Panc1 (cell line): ENCODE measurements at regions not wholly inside any gene's neighbourhood (a gene's known extent, or its start where the extent isn't known, plus 50 kb on each side); places are given as distances from the start of the nearest gene placed in this dataset.

Experiments
- ATAC-seq: fragments of 200-7000 bp; cut with Tn5 transposase; 2 replicates; pipeline ENCODE4 v1.9.1; 2020; ENCODE audit warnings: mild to moderate bottlenecking, moderate library complexity
- BruUV-seq: library from RNA; stranded (reverse); fragments of 400-500 nt; replicated peaks from 2 replicates; lab custom pipeline; 2021; lab: Mats Ljungman, UMichigan
- CTCF ChIA-PET: fragments of 300-600 bp; sonication (Branson Sonifier 250); formaldehyde crosslinking; loops from one replicate; lab custom pipeline; 2022; ENCODE audit warnings: antibody characterized with exemption; lab: Charles Lee
- POLR2A ChIA-PET: fragments of 300-600 bp; sonication (Branson Sonifier 250); formaldehyde crosslinking; loops from one replicate; lab custom pipeline; 2022; ENCODE audit warnings: antibody characterized with exemption; lab: Charles Lee
- DNase-seq: peaks from one replicate; pipeline ENCODE4 v3.0.0-alpha.2; 2010; ENCODE audit warnings: low read depth, low spot score
- H3K27ac ChIP-seq: 2 replicates; pipeline ENCODE4 v1.5.1; 2011; ENCODE audit warnings: mild to moderate bottlenecking, low read length, inconsistent platforms
- H3K27me3 ChIP-seq: fragments of 200-500 bp; sonication (Bioruptor generic); 2 replicates; pipeline ENCODE4 v1.6.0; 2014; ENCODE audit warnings: low read length, inconsistent platforms; ENCODE audit not compliant: control insufficient read depth, insufficient read depth
- H3K36me3 ChIP-seq: fragments of 200-500 bp; sonication (Bioruptor generic); 2 replicates; pipeline ENCODE4 v1.5.1; 2014; ENCODE audit warnings: inconsistent platforms, mild to moderate bottlenecking, low read length, moderate library complexity; ENCODE audit not compliant: control insufficient read depth, insufficient read depth
- H3K4me1 ChIP-seq: 2 replicates; pipeline ENCODE4 v1.5.1; 2011; ENCODE audit warnings: inconsistent platforms, mild to moderate bottlenecking, low read length, moderate library complexity; ENCODE audit not compliant: control insufficient read depth, insufficient read depth
- H3K4me3 ChIP-seq, 2 experiments: 2 replicates each; pipeline ENCODE4 v1.5.1; 2011 to 2012; ENCODE audit warnings: low read depth in 2 of 2, low read length in 2 of 2, mild to moderate bottlenecking in 2 of 2, inconsistent platforms in 1 of 2, moderate library complexity in 1 of 2
- H3K9me3 ChIP-seq: fragments of 200-500 bp; sonication (Bioruptor generic); 2 replicates; pipeline ENCODE4 v1.5.1; 2014; ENCODE audit warnings: low read depth, mild to moderate bottlenecking, inconsistent platforms, low read length, moderate library complexity; ENCODE audit not compliant: control insufficient read depth, insufficient read depth
- CTCF ChIP-seq: fragments of 450-650 bp; IDR thresholded peaks from 2 replicates; pipeline ENCODE4 v1.5.1; 2017; ENCODE audit warnings: mild to moderate bottlenecking
- POLR2AphosphoS5 ChIP-seq: IDR thresholded peaks from 2 replicates; pipeline ENCODE4 v1.6.1; 2012; ENCODE audit warnings: mild to moderate bottlenecking, low read depth, low read length, moderate library complexity
- REST ChIP-seq, 2 experiments: IDR thresholded peaks; 2 replicates each; pipeline ENCODE4 v1.6.1; 2011 to 2012; ENCODE audit warnings: low read depth in 2 of 2, control low read depth in 1 of 2, low read length in 1 of 2, mild to moderate bottlenecking in 1 of 2, moderate library complexity in 1 of 2; ENCODE audit not compliant: insufficient read depth in 1 of 2
- SIN3A ChIP-seq: IDR thresholded peaks from 2 replicates; pipeline ENCODE4 v1.6.1; 2012; ENCODE audit warnings: low read depth, mild to moderate bottlenecking, low read length, moderate library complexity, borderline replicate concordance; ENCODE audit not compliant: insufficient read depth
- TCF7L2 ChIP-seq: IDR thresholded peaks from 2 replicates; pipeline ENCODE4 v1.6.1; 2011; ENCODE audit warnings: mild to moderate bottlenecking, low read depth, low read length, inconsistent platforms
- in situ Hi-C: cut with HindIII; loops from 2 replicates; pipeline ENCODE4 v1.10.0; 2016; ENCODE audit warnings: low sequenced_read_pairs, low pct_unique_long_range_greater_than_20kb
- intact Hi-C: fragments of 100-400 bp; cut with micrococcal nuclease; formaldehyde crosslinking; loops from one replicate; pipeline ENCODE4 v1.10.0; 2022; ENCODE audit not compliant: unreplicated experiment

GRCh38 chr13:40136896-40137295, 481.4 kb downstream of the COG6 start:
- no peak overlapping the region for H3K27ac ChIP-seq
- H3K9me3 ChIP-seq: no peaks in the 10 kb centered on the region
- H3K36me3 ChIP-seq: no peaks in the 10 kb centered on the region
- BruUV-seq: no TSS peak
- H3K4me3 ChIP-seq: no peak overlapping the region
- H3K4me1 ChIP-seq: no peaks in the 10 kb centered on the region
- in situ Hi-C loops (no loop called here), intact Hi-C loops (no loop called here)
- ATAC-seq (no peak), DNase-seq (no peak)
- CTCF ChIA-PET: no interaction called here
- POLR2A ChIA-PET: no interaction called here
- H3K27me3 ChIP-seq: no peaks in the 10 kb centered on the region
- no peak for TF ChIP-seq POLR2AphosphoS5
- TF ChIP-seq CTCF: no peak
- TF ChIP-seq SIN3A: no peak
- TF ChIP-seq REST (IDR thresholded peaks at IDR 0.05; ENCODE audit: insufficient read depth in 1 of 2, low read depth in 2 of 2, low read length in 1 of 2): no peak
- TF ChIP-seq TCF7L2: no peak

GRCh38 chr13:40137400-40137799, 481.9 kb downstream of the COG6 start:
- Histone ChIP-seq H3K36me3 (no peaks in the 10 kb centered on the region), H3K4me1 (no peaks in the 10 kb centered on the region), H3K4me3 (no peak overlapping the region), H3K9me3 (no peaks in the 10 kb centered on the region), H3K27ac (no peak overlapping the region), H3K27me3 (no peaks in the 10 kb centered on the region)
- in situ Hi-C loops: no loop called here
- no peak for ATAC-seq
- POLR2A ChIA-PET: no interaction called here
- intact Hi-C loops: no loop called here
- DNase-seq: no peak
- no peak for TF ChIP-seq CTCF
- TF ChIP-seq POLR2AphosphoS5: no peak
- no peak for TF ChIP-seq TCF7L2
- TF ChIP-seq REST (IDR thresholded peaks at IDR 0.05; ENCODE audit: insufficient read depth in 1 of 2, low read depth in 2 of 2, low read length in 1 of 2): no peak
- TF ChIP-seq SIN3A: no peak
- BruUV-seq: no TSS peak
- CTCF ChIA-PET: no interaction called here
